Stimulated activated CD8-positive, alpha-beta memory T cell treated with anti-CD3 and anti-CD28 coated beads, Interleukin-15, amount 100 ng/mL, for 48 hours (primary cell): ENCODE measurements at regions not wholly inside any gene's neighbourhood (a gene's known extent, or its start where the extent isn't known, plus 50 kb on each side); places are given as distances from the start of the nearest gene placed in this dataset.

Source experiments
- DNase-seq, 2 donors: peaks; one replicate each; pipeline ENCODE4 v3.0.0-alpha.2; 2020; ENCODE audit warnings: low read depth in 2 of 2

- no peak for DNase-seq
These were observed 469.0 kb upstream of the BOD1L1 start for GRCh38 chr4:14096396-14096965.

GRCh38 chr4:14100349-14100748 is 472.8 kb upstream of the BOD1L1 start:
- no peak for DNase-seq

GRCh38 chr4:14110407-14110806 is 482.9 kb upstream of the BOD1L1 start:
- no peak for DNase-seq

GRCh38 chr4:14111730-14112181 is 484.2 kb upstream of the BOD1L1 start:
- DNase-seq: no peak

- DNase-seq: no peak
These were observed 487.6 kb upstream of the BOD1L1 start for GRCh38 chr4:14115106-14115505.

- DNase-seq: no peak
These were observed 490.2 kb upstream of the BOD1L1 start for GRCh38 chr4:14117575-14118238.

- DNase-seq: no peak
These were observed 497.3 kb upstream of the BOD1L1 start for GRCh38 chr4:14124816-14125215.

- no peak for DNase-seq
These were observed 498.0 kb upstream of the BOD1L1 start for GRCh38 chr4:14125375-14126129.

- no peak for DNase-seq
These were observed 503.0 kb upstream of the BOD1L1 start for GRCh38 chr4:14130551-14130950.

GRCh38 chr4:14131335-14131734 is 503.8 kb upstream of the BOD1L1 start:
- no peak for DNase-seq

- DNase-seq: no peak
These were observed 504.8 kb upstream of the BOD1L1 start for GRCh38 chr4:14132301-14132700.

GRCh38 chr4:14138106-14138505 is 510.6 kb upstream of the BOD1L1 start:
- no peak for DNase-seq

GRCh38 chr4:14143892-14144291 is 516.4 kb upstream of the BOD1L1 start:
- DNase-seq: no peak

GRCh38 chr4:14149176-14150053 is 521.9 kb upstream of the BOD1L1 start:
- DNase-seq: no peak

GRCh38 chr4:14151101-14151500 is 523.6 kb upstream of the BOD1L1 start:
- DNase-seq: no peak

- no peak for DNase-seq
These were observed 525.5 kb upstream of the BOD1L1 start for GRCh38 chr4:14152834-14153519.

- DNase-seq: no peak
These were observed 528.3 kb upstream of the BOD1L1 start for GRCh38 chr4:14155803-14156202.

- DNase-seq: no peak
These were observed 529.7 kb upstream of the BOD1L1 start for GRCh38 chr4:14157262-14157661.

GRCh38 chr4:14165222-14165920 is 537.8 kb upstream of the BOD1L1 start:
- no peak for DNase-seq

GRCh38 chr4:14167876-14168510 is 540.5 kb upstream of the BOD1L1 start:
- no peak for DNase-seq
